GM19468 (cell line): ENCODE measurements at regions not wholly inside any gene's neighbourhood (a gene's known extent, or its start where the extent isn't known, plus 50 kb on each side); places are given as distances from the start of the nearest gene placed in this dataset.

Source experiments
- ATAC-seq: cut with Tn5 transposase; IDR thresholded peaks from one replicate; pipeline ENCODE4 v1.9.1; 2021; ENCODE audit warnings: mild to moderate bottlenecking, moderate library complexity, moderate number of reproducible peaks; ENCODE audit not compliant: unreplicated experiment; ENCODE audit errors: extremely low read depth

DNA sequence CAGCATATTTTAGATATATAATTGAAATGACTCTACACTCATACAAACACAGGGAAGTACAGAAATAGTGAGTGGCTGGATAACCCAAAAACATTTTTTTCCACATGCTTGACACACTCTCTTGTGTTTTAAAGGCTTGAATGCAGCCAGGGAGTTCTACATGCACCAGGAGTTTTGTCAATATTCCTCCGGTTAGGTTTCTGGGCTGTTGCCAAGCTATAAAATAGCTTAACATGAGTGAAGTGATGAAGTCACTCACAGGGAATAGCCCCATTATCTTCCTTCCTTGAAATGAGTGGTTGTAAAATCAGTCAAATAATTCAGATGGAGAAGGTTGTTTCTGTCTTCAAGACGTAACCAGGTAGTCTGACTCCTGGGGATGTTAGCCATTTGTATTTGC, 582.7 kb downstream of the SLC6A15 start:
- no peak for ATAC-seq

DNA sequence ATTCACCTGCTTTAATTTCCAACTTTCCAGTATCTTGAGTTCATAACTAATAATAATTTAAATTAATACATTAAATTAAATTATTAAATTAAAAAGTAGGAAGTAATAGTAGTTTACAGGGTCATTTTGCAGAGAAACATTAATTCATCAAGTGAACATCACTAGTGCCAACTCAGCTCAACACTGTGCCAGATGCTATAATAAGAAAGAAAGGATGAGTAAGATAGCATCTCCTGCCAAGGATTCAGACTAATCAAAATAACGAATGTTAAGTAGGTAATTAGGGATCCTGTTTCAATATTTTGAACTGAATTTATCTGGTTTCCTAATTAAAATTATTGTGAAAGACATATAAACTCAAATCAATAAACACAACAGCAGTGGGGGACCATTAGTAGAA, 596.7 kb downstream of the SLC6A15 start:
- no peak for ATAC-seq

DNA sequence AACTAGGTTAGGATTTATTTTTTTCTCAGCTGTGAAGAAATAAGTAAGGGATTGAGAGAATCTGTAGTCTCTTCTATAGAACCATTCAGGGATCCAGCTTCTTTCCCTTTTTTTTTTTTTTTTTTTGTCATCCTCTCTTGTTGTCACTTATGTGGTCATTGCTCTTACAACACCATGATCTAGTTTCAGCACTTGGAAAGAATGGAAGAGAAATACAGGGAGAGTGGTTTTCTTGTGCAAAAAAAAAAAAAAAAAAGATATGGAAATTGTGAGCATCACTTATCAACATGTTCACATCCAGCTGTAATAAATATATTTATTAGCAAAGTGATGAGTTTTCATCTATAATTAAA, 599.3 kb downstream of the SLC6A15 start:
- ATAC-seq: no peak

DNA sequence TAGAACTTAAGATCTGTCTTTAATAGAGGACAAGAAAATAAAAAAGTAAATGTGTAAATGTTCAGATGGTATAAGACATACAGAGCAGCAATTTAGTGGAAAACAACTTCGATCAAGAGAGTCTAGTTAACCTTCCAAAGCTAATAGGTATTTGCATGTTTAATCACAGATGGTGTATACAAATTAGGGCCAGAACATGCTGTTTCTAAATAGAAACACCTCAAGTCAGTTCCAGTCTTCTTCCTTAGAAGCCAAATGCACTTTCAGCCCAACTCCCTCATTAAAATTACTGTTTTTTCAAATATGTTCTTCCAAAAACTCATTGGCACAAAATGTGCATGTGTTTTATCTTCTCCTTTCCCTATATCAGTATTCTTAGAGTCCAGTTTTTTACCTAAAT, 604.4 kb downstream of the SLC6A15 start:
- no peak for ATAC-seq

DNA sequence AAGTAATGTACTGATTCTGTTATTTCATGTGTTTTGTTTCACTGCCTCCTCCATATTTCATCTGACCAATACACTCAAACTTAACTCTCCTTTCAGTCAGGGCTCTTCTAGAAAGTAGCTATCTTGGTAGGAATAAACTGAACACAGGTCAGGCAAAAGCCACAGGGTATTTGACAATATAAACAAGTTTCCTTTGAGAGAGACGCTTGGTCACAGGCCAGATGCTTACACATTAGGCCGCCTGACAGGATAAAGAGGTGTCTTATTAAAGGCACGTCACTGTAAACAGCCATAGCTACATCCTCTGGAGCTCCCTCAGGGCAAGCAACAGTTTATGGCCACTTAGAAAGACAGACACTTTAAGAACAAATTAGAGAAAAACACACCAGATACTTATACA, 607.5 kb downstream of the SLC6A15 start:
- no peak for ATAC-seq

DNA sequence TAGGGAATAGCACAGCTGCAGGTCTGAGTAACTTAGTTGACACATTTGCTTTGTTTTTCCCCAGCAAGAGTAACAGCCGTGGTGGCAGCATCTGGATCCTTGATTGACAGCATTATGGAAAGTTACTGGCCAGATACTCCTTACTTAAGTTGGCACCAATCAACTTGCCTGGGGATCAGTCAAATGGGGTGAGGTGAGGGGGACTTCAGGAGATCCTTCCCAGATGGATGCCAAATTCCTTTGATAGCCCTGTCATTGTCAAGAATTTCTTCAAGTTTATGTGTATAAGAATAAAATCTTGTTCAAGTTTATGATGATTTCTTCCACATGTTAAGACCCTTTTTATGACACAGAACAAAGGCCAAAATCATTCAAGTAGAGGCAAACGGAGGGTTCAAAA, 618.4 kb downstream of the SLC6A15 start:
- ATAC-seq: no peak

DNA sequence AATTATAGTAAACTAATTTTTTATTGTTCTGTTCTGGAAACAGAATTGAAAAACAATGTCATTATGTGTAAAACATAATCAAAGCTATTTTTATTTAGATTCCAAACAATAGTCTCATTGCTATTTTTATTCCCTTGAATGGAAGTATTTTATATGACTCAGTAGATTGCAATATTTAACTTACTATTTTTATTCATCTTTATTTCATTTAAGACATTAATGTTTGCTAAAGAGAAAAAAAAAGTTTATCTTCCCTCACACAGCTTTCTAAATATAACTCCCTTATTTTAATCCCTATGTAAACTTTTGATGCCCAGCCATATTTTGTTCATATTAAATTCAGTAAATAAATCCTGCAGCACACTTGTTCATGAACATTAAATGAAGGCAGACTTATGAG, 622.4 kb downstream of the SLC6A15 start:
- ATAC-seq: no peak

DNA sequence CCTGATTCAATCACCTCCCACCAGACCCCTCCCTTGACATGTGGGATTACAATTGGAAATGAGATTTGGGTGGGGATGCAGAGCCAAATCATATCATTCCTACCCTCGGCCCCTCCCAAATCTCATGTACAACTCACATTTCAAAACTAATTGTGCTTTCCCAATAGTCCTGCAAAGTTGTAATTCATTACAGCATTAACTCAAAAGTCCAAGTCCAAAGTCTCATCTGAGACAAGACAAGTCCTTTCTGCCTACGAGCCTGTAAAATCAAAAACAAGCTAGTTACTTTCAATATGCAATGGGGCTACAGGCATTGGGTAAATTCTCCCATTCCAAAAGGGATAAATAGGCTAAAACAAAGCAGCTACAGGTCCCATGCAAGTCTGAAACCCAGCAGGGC, 634.6 kb downstream of the SLC6A15 start:
- ATAC-seq: no peak

DNA sequence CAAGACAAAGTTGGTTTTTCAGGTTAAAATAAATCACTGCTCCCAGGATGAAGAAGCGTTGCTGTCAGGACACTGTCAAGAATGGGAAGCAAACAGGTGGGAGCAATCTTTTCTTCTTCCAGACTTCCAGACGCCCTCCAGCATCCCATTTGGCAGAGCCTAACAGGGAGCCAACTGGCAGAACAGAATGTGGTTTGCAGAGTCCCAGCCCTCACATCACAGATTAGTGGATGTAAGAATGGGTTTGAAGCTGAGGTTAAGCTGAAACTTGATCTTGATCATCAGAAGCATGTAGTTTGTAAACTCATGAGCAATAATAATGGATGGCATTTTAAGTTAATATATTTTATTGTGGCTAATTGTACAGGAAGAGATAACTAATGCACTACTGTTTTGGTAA, 636.4 kb downstream of the SLC6A15 start:
- no peak for ATAC-seq

DNA sequence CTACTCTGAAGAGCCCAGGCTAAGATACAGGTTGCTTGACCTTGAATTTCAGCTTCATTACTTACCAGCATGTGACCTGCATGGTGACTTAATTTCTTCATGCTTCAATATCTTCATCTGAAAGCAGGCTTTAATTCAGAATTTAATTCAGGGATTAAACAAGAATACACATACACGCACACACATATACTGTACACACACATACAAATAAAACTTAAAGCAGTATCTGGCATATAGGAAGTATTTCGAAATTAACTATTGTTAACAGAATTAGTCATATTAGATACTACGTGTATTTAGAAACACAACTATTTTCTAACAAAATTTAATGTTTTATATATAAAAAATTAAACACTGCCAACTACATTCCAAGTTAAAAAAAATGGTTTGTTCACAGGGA, 640.3 kb downstream of the SLC6A15 start:
- no peak for ATAC-seq

DNA sequence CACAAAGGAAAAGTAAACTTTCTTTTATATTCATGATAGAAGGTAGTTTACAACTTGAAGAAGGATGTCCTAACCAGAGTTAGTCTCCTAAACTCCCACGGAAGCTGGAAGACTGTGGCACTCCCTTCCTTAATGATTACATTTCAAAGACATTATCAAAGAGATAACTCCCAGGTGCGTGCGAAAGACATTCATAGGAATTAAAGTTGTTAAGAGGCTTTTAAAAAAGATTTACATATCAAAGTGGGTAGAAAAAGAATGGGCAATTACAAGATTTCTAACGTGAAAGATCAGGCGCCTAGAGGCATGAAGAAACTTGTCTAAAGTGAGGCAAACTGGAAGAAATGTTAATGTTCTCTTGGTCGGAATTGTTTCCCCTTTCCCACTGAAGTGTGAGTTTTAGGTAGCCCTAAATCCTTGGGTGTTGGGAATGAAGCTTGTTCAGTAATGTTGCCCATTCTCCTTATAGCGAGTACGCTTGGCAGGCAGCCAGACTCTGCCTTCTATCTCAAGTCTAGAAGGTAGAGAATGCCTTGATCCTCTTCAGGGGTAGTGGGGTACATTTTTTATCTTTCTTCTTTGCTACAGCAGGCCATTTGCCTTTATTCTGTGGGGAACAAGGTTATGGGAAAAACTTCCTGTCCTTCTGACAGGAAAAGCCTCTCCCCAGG, 642.0 kb downstream of the SLC6A15 start:
- ATAC-seq: no peak

DNA sequence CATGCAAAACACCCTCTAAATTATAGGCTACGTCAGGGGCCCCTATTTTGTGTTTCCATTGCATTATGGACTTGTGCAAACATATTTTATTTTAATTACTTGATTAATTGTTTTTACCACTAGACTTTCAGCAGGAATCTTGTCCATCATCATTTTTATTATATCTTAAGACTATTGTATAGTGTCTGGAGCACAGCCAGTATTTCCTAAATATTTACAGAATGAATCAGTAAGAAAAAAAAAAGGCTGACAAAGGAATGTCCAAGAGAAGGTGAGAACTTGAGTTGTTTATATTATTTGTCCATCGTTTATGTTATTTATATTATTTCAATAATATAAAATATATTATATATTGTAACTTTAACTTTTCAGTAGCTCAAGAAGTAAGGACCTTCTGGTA, 664.7 kb downstream of the SLC6A15 start:
- no peak for ATAC-seq

DNA sequence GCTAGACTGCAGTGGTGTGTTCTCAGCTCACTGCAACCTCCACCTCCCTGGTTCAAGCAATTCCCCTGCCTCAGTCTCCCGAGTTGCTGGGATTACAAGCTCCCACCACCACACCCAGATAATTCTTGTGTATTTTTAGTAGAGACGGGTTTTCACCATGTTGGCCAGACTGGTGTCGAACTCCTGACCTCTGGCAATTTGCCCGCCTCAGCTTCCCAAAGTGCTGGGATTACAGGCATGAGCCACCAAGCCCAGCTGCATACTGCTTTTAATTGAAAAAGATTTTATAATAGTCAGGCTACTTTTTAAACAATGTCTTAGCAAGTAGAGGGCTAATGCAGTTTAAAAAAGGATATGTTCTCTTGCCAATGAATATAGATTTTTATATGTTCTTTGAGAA, 668.9 kb downstream of the SLC6A15 start:
- no peak for ATAC-seq

DNA sequence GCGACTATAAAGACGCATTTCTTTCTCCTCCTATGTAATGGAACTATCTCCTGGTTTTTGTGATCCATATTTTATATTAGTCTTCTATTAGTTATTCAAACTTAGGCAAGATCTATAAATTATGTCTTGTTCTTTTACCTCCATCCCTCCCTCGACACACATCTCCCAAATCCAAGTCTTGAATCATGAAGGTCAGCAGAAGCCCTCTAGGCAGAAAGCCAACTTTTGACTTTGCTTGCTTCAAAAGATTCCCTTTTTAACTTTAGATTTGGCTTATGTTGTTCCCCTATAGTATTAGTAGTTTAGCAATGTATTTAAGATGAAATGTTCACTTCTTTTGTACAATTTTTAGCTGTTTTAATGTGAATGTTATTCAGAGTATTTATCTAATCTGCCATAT, 689.8 kb downstream of the SLC6A15 start:
- no peak for ATAC-seq

DNA sequence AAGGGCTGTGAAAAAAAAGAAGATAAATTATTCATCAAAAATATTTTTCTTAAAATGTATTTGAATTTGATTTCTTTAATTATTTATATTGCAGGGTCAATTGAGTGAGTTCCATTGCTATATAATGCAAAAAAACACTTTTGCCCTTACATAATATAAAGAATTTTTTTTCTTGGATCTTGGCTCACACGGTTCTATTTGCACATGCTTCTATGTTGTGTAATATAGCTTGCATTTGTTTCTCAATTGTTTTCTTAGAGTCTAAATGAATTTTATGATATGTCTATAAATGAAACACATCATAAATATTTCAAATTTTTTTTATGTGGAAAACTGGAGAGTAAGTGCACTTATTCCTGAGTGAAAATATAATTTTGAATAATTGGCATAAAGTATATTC, 694.2 kb downstream of the SLC6A15 start:
- no peak for ATAC-seq

DNA sequence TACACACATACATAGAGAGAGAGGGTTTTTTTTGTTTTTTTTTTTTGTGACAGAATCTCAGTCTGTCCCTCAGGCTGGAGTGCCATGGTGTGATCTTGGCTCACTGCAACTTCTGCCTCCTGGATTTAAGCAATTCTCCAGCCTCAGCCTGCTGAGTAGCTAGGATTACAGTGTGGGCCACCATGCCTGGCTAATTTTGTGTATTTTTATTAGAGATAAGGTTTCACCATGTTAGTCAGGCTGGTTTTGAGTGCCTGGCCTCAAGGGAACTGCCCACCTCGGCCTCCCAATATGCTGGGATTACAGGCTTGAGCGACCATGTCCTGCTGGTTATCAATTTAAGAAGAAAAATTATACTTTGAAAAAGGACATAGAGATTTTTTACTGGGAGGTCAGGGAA, 710.6 kb downstream of the SLC6A15 start:
- no peak for ATAC-seq

DNA sequence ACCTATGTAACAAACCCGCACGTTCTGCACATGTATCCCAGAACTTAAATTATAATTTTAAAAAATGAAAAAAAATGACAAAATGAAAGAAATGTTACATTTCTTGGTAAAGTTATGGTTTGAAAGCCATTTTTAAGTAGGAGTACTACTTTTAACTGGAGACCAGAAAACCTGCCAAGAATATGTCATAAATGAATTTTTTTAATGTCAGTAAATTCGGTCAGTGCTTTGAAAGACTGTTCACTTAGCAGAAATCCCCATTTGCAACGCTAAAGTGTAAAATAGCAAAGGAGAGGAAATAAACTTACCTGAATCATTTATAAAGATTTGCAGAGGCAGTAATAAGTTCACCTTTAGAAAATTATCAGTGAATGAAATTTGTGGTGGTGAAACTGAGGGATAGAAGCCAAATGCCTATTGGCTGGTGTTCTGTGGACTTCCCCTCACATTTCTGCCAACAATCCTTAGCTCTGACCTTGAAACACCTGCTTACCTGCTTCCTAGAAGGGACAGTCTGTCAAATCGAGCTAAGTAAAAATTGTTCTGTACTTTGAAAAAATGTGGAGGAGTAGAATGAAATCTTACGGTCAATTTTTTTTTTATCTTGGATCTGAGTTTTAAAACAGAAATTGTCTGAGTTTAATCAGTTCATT, 714.2 kb downstream of the SLC6A15 start:
- ATAC-seq: no peak

DNA sequence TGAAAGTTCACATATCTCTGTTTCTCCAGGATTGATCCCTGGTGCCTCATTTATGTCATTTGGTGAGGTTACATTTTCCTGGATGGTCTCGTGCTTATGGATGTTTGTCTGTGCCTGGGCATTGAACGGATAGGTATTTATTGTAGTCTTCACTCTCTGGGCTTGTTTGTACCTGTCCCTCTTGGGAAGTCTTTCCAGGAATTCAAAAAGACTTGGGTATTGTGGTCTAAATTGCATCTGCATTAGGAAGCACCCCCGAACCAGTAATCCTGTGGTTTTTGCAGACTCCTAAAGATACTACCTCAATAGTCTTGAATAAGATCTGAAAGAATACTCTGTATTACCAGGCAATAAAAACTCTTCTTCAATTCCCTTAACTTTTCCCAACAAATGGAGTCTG, 720.8 kb downstream of the SLC6A15 start:
- ATAC-seq: no peak

DNA sequence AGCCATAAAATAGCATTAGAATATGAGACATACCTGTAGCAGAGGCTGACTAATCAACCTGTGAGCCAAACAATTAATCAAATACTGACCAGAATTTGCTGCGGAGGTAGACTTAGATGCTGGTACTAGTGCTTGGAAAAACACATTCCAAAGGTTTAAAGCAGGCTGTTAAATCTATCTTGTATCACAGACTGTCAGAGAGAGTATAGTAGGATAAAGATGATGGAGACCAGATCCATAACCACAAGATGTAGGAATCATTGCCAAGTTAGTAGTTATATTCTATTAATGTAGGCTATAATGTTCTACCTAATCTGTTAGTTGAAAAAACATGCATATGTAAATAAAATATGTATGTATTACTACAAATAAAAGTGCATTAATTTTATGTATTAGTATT, 726.2 kb downstream of the SLC6A15 start:
- ATAC-seq: no peak

DNA sequence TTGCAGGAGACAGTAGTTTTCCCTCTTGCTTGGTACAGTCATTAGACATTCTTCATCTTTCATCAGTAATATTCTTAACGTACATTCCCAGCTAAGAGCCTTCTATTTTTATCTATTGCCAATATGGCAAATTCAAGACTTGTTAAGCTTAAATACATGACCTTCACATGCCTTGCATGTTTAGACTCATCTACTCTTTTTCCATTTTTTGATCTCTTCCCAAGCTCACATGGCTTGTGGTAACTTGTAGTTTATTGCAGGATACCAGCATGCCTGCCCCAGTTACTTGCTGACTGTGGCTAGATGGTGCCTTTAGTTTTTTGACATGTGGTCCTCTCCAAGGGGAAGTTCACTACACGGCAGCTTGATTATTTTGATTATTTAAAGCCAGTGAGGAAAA, 729.0 kb downstream of the SLC6A15 start:
- no peak for ATAC-seq

DNA sequence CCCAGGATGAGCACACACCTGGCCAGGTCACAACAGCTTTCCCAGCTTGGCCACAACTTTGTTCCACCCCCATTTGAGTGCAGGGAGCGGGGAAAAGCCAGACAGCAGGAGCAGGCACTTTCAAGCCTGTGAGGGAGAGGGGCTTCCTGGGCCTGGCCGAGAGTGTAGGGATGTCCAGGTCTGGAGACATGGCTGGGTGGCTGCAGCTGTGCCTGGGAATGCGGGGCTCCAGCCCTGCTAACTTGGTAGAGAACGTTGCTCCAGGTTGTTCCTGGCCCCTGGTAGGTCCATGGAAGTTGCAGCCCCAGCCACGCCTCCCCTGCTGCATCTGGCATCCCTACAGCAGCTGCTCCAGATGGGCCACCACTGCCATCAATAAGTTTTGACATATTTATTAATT, 738.5 kb downstream of the SLC6A15 start:
- ATAC-seq: no peak

DNA sequence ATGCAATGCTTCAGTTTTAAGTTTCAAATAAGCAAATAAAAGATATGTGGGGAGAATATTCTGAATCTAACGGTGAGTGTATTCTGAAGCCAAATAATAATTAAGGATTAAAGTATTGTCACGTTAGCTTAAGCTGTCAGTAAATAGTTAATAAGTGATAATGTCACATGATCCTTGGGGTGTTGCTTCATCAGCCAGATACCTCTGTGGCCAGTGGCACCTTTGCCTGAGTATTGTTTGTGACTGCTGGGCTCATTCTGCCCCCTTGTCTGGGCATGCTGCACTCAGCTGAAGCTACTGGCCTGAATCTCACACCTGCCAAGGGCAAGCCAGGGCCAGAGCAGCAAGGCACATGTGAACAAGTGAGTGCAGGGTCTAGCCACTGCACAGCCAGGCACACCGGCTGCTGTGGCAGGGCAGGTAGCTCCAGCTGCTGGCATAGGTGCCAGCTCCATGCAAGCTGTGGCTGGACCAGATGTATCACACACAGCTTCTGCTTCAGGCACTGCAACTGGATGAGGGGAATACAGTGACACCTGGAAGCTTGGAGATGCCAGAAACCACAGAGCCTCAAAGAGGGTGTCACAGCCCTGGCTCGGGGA, 739.7 kb downstream of the SLC6A15 start:
- no peak for ATAC-seq
